ENCODE measurements at regions not wholly inside any gene's neighbourhood (a gene's known extent, or its start where the extent isn't known, plus 50 kb on each side); places are given as distances from the start of the nearest gene placed in this dataset.
A peak's percentile ranks its signal among the peaks of the same experiment; 100 is the strongest.
"Not testable (repeated sequence)": the region's sequence is repeated elsewhere in the genome, so short reads cannot be mapped to it uniquely, and the experiment has no call there.

GRCh38 chr19:21621671-21622070 lies 116.3 kb downstream of the ZNF429 start:
- POLR2A ChIA-PET = no interaction called here
- no peaks in the 10 kb centered on the region for H3K36me3 ChIP-seq (ENCODE audit: control insufficient read depth in 4 of 4, insufficient read depth in 4 of 4, low read length in 3 of 4)
- H3K4me1 ChIP-seq (ENCODE audit: control extremely low read depth in 1 of 4, control insufficient read depth in 4 of 4, insufficient read depth in 4 of 4, low read length in 3 of 4) = no peaks in the 10 kb centered on the region
- no peak overlapping the region for H3K4me3 ChIP-seq (ENCODE audit: control insufficient read depth in 1 of 7, extremely low read depth in 1 of 7, insufficient read depth in 4 of 7, low read depth in 2 of 7, low read length in 6 of 7)
- WGBS (ENCODE audit: insufficient coverage) = 97% methylated on average over 6 of the region's 6 CpGs
- CTCF ChIA-PET = interaction anchor here (1.1 kb wide), 1 partner anchor 28 kb away, joined by 3 read pairs; no protein-coding TSS in a partner anchor
- no peak for DNase-seq
- H3K9me3 ChIP-seq (ENCODE audit: control extremely low read depth in 1 of 5, control insufficient read depth in 4 of 5, insufficient read depth in 2 of 5, low read depth in 1 of 5, low read length in 4 of 5) = no peaks in the 10 kb centered on the region
- H3K27me3 ChIP-seq (replicated peaks in 2 of 5; ENCODE audit: control insufficient read depth in 4 of 5, insufficient read depth in 5 of 5, low read length in 4 of 5) = no peaks in the 10 kb centered on the region
- no peak overlapping the region for H3K27ac ChIP-seq (ENCODE audit: insufficient read depth in 1 of 2, low read depth in 1 of 2, low read length in 2 of 2, poor library complexity in 1 of 2, severe bottlenecking in 2 of 2)

GRCh38 chr19:21617740-21618339 lies 112.4 kb downstream of the ZNF429 start:
- Histone ChIP-seq H3K27ac (ENCODE audit: insufficient read depth in 1 of 2, low read depth in 1 of 2, low read length in 2 of 2, poor library complexity in 1 of 2, severe bottlenecking in 2 of 2) (peak overlapping the region in 1 of 2 experiments; percentile 45), H3K36me3 (ENCODE audit: control insufficient read depth in 4 of 4, insufficient read depth in 4 of 4, low read length in 3 of 4) (no peaks in the 10 kb centered on the region), H3K27me3 (replicated peaks in 2 of 5; ENCODE audit: control insufficient read depth in 4 of 5, insufficient read depth in 5 of 5, low read length in 4 of 5) (no peaks in the 10 kb centered on the region), H3K9me3 (ENCODE audit: control extremely low read depth in 1 of 5, control insufficient read depth in 4 of 5, insufficient read depth in 2 of 5, low read depth in 1 of 5, low read length in 4 of 5) (no peaks in the 10 kb centered on the region), H3K4me3 (ENCODE audit: control insufficient read depth in 1 of 7, extremely low read depth in 1 of 7, insufficient read depth in 4 of 7, low read depth in 2 of 7, low read length in 6 of 7) (no peak overlapping the region), H3K4me1 (ENCODE audit: control extremely low read depth in 1 of 4, control insufficient read depth in 4 of 4, insufficient read depth in 4 of 4, low read length in 3 of 4) (peaks cover 0 to under 1% (median 0%) of the 10 kb centered on the region in 4 experiments)
- WGBS (ENCODE audit: insufficient coverage) = 100% methylated on average over 1 of the region's 4 CpGs
- CTCF ChIA-PET = no interaction called here
- peak in 1 of 3 donors; percentile 48 for DNase-seq
- POLR2A ChIA-PET = no interaction called here

- CTCF ChIA-PET = interaction anchor here (1.4 kb wide), 1 partner anchor 12 kb away, joined by 3 read pairs; no protein-coding TSS in a partner anchor
- H3K36me3 ChIP-seq (ENCODE audit: control insufficient read depth in 4 of 4, insufficient read depth in 4 of 4, low read length in 3 of 4); POLR2A ChIA-PET; H3K9me3 ChIP-seq (ENCODE audit: control extremely low read depth in 1 of 5, control insufficient read depth in 4 of 5, insufficient read depth in 2 of 5, low read depth in 1 of 5, low read length in 4 of 5); H3K4me3 ChIP-seq (ENCODE audit: control insufficient read depth in 1 of 7, extremely low read depth in 1 of 7, insufficient read depth in 4 of 7, low read depth in 2 of 7, low read length in 6 of 7); DNase-seq; H3K27me3 ChIP-seq (replicated peaks in 2 of 5; ENCODE audit: control insufficient read depth in 4 of 5, insufficient read depth in 5 of 5, low read length in 4 of 5); H3K27ac ChIP-seq (ENCODE audit: insufficient read depth in 1 of 2, low read depth in 1 of 2, low read length in 2 of 2, poor library complexity in 1 of 2, severe bottlenecking in 2 of 2): not testable (repeated sequence)
- peaks cover 3 to 28% (median 12%) of the 10 kb centered on the region in 4 experiments for H3K4me1 ChIP-seq (ENCODE audit: control extremely low read depth in 1 of 4, control insufficient read depth in 4 of 4, insufficient read depth in 4 of 4, low read length in 3 of 4)
- 97% methylated on average over 17 of the region's 19 CpGs for WGBS (ENCODE audit: insufficient coverage)
Measured at GRCh38 chr19:21614776-21615175, 109.4 kb downstream of the ZNF429 start.

- not testable (repeated sequence) for H3K27me3 ChIP-seq (replicated peaks in 2 of 5; ENCODE audit: control insufficient read depth in 4 of 5, insufficient read depth in 5 of 5, low read length in 4 of 5); H3K4me3 ChIP-seq (ENCODE audit: control insufficient read depth in 1 of 7, extremely low read depth in 1 of 7, insufficient read depth in 4 of 7, low read depth in 2 of 7, low read length in 6 of 7); H3K36me3 ChIP-seq (ENCODE audit: control insufficient read depth in 4 of 4, insufficient read depth in 4 of 4, low read length in 3 of 4); H3K9me3 ChIP-seq (ENCODE audit: control extremely low read depth in 1 of 5, control insufficient read depth in 4 of 5, insufficient read depth in 2 of 5, low read depth in 1 of 5, low read length in 4 of 5); DNase-seq
- Histone ChIP-seq H3K4me1 (ENCODE audit: control extremely low read depth in 1 of 4, control insufficient read depth in 4 of 4, insufficient read depth in 4 of 4, low read length in 3 of 4) (peaks cover 3 to 35% (median 13%) of the 10 kb centered on the region in 4 experiments), H3K27ac (ENCODE audit: insufficient read depth in 1 of 2, low read depth in 1 of 2, low read length in 2 of 2, poor library complexity in 1 of 2, severe bottlenecking in 2 of 2) (peak overlapping the region in 1 of 2 experiments; percentile 89)
- CTCF ChIA-PET = interaction anchor here (1.3 kb wide), 1 partner anchor 34 kb away, joined by 3 read pairs; no protein-coding TSS in a partner anchor
- WGBS (ENCODE audit: insufficient coverage) = no CpG with 5 or more reads among the region's 2 CpGs
- POLR2A ChIA-PET = interaction anchor here (0.7 to 1.2 kb wide), 2 partner anchors 9 to 10 kb away, joined by 3 to 12 read pairs; no protein-coding TSS in a partner anchor
Measured at GRCh38 chr19:21613201-21613600, 107.8 kb downstream of the ZNF429 start.

GRCh38 chr19:21612403-21612872 lies 107.0 kb downstream of the ZNF429 start:
- no peak for DNase-seq
- H3K4me1 ChIP-seq (ENCODE audit: control extremely low read depth in 1 of 4, control insufficient read depth in 4 of 4, insufficient read depth in 4 of 4, low read length in 3 of 4) = peaks cover 3 to 41% (median 17%) of the 10 kb centered on the region in 4 experiments
- H3K4me3 ChIP-seq (ENCODE audit: control insufficient read depth in 1 of 7, extremely low read depth in 1 of 7, insufficient read depth in 4 of 7, low read depth in 2 of 7, low read length in 6 of 7) = peak overlapping the region in 2 of 7 experiments; percentile 11 to 15
- WGBS (ENCODE audit: insufficient coverage) = no CpG with 5 or more reads among the region's 1 CpG
- ChIA-PET CTCF (interaction anchor here (1.3 kb wide), 1 partner anchor 33 kb away, joined by 3 read pairs; no protein-coding TSS in a partner anchor), POLR2A (interaction anchor here (0.7 to 1.2 kb wide), 2 partner anchors 8 to 9 kb away, joined by 3 to 12 read pairs; no protein-coding TSS in a partner anchor)
- no peaks in the 10 kb centered on the region for H3K27me3 ChIP-seq (replicated peaks in 2 of 5; ENCODE audit: control insufficient read depth in 4 of 5, insufficient read depth in 5 of 5, low read length in 4 of 5)
- no peaks in the 10 kb centered on the region for H3K9me3 ChIP-seq (ENCODE audit: control extremely low read depth in 1 of 5, control insufficient read depth in 4 of 5, insufficient read depth in 2 of 5, low read depth in 1 of 5, low read length in 4 of 5)
- no peaks in the 10 kb centered on the region for H3K36me3 ChIP-seq (ENCODE audit: control insufficient read depth in 4 of 4, insufficient read depth in 4 of 4, low read length in 3 of 4)
- peak overlapping the region in 1 of 2 experiments; percentile 89 for H3K27ac ChIP-seq (ENCODE audit: insufficient read depth in 1 of 2, low read depth in 1 of 2, low read length in 2 of 2, poor library complexity in 1 of 2, severe bottlenecking in 2 of 2)

GRCh38 chr19:21611659-21612402 lies 106.4 kb downstream of the ZNF429 start:
- CTCF ChIA-PET = interaction anchor here (1.3 kb wide), 1 partner anchor 32 kb away, joined by 3 read pairs; no protein-coding TSS in a partner anchor
- DNase-seq = peak in 2 of 3 donors; percentile 56 to 68
- Histone ChIP-seq H3K9me3 (ENCODE audit: control extremely low read depth in 1 of 5, control insufficient read depth in 4 of 5, insufficient read depth in 2 of 5, low read depth in 1 of 5, low read length in 4 of 5) (no peaks in the 10 kb centered on the region), H3K4me3 (ENCODE audit: control insufficient read depth in 1 of 7, extremely low read depth in 1 of 7, insufficient read depth in 4 of 7, low read depth in 2 of 7, low read length in 6 of 7) (peak overlapping the region in 3 of 7 experiments; percentile 4 to 23 (median 15)), H3K27ac (ENCODE audit: insufficient read depth in 1 of 2, low read depth in 1 of 2, low read length in 2 of 2, poor library complexity in 1 of 2, severe bottlenecking in 2 of 2) (peak overlapping the region in 1 of 2 experiments; percentile 89), H3K27me3 (replicated peaks in 2 of 5; ENCODE audit: control insufficient read depth in 4 of 5, insufficient read depth in 5 of 5, low read length in 4 of 5) (no peaks in the 10 kb centered on the region), H3K36me3 (ENCODE audit: control insufficient read depth in 4 of 4, insufficient read depth in 4 of 4, low read length in 3 of 4) (no peaks in the 10 kb centered on the region), H3K4me1 (ENCODE audit: control extremely low read depth in 1 of 4, control insufficient read depth in 4 of 4, insufficient read depth in 4 of 4, low read length in 3 of 4) (peaks cover 3 to 41% (median 17%) of the 10 kb centered on the region in 4 experiments)
- WGBS (ENCODE audit: insufficient coverage) = 67% methylated on average over 3 of the region's 4 CpGs
- POLR2A ChIA-PET = interaction anchor here (1.2 kb wide), 1 partner anchor 9 kb away, joined by 12 read pairs; no protein-coding TSS in a partner anchor
